Left lung (tissue), 4 donors: ENCODE measurements at regions not wholly inside any gene's neighbourhood (a gene's known extent, or its start where the extent isn't known, plus 50 kb on each side); places are given as distances from the start of the nearest gene placed in this dataset.

ENCODE experiments used
- ATAC-seq: fragments of 200-7000 bp; cut with Tn5 transposase; one replicate; pipeline ENCODE4 v1.9.1; 2020; ENCODE audit warnings: moderate library complexity
- DNase-seq, 4 donors: peaks; one replicate each; pipeline ENCODE4 v3.0.0-alpha.2; 2013 to 2020
- H3K27ac ChIP-seq, 2 donors: fragments of 200-600 bp; sonication (generic) in 1 of 2; one replicate each; pipeline versions ENCODE4 v1.5.0 to v1.8.0; 2020 to 2021
- H3K27me3 ChIP-seq, 2 donors: fragments of 200-600 bp; sonication (generic) in 1 of 2; one replicate each; pipeline versions ENCODE4 v1.5.0 to v1.8.0; 2020 to 2021
- H3K36me3 ChIP-seq, 2 donors: fragments of 200-600 bp; sonication (generic) in 1 of 2; one replicate each; pipeline versions ENCODE4 v1.5.0 to v1.8.0; 2020 to 2021
- H3K4me1 ChIP-seq, 2 donors: fragments of 200-600 bp; one replicate each; pipeline ENCODE4 v1.8.0; 2021
- H3K4me3 ChIP-seq, 2 donors: fragments of 200-600 bp; sonication (generic) in 1 of 2; one replicate each; pipeline versions ENCODE4 v1.5.0 to v1.8.0; 2020 to 2021; ENCODE audit warnings: mild to moderate bottlenecking in 1 of 2
- H3K9me3 ChIP-seq, 2 donors: fragments of 200-600 bp; sonication (generic) in 1 of 2; one replicate each; pipeline versions ENCODE4 v1.5.0 to v1.8.0; 2020 to 2021
- CTCF ChIP-seq, 2 donors: fragments of 200-600 bp; sonication (generic) in 1 of 2; IDR thresholded peaks; one replicate each; pipeline versions ENCODE4 v1.5.0 to v1.8.0; 2021; ENCODE audit warnings: antibody characterized with exemption in 2 of 2
- intact Hi-C, 2 donors: fragments of 100-400 bp; cut with DNase I; formaldehyde crosslinking; loops; one replicate each; pipeline versions ENCODE4 v1.11.2 to v1.14.2; 2022
- donor health status: DM: no; HTN: yes; CAD: no.
- donor health status: DM: no; HTN: no; CAD: no.

GRCh38 chr15:96737408-96737807 lies 406.9 kb downstream of the NR2F2 start:
- intact Hi-C loops, result no loop called here

GRCh38 chr15:96746665-96747064 lies 416.2 kb downstream of the NR2F2 start:
- Histone ChIP-seq H3K9me3 (no peaks in the 10 kb centered on the region), H3K4me3 (no peak overlapping the region), H3K4me1 (no peaks in the 10 kb centered on the region), H3K36me3 (no peaks in the 10 kb centered on the region), H3K27me3 (no peaks in the 10 kb centered on the region), H3K27ac (no peak overlapping the region)
- intact Hi-C loops, result no loop called here
- DNase-seq (no peak), ATAC-seq (no peak)
- no peak for TF ChIP-seq CTCF (IDR thresholded peaks at IDR 0.05)

More at GRCh38 chr15:96737408-96737807, 406.9 kb downstream of the NR2F2 start:
- Histone ChIP-seq H3K27me3 (no peaks in the 10 kb centered on the region), H3K27ac (no peak overlapping the region), H3K4me1 (no peaks in the 10 kb centered on the region), H3K9me3 (no peaks in the 10 kb centered on the region), H3K36me3 (no peaks in the 10 kb centered on the region), H3K4me3 (no peak overlapping the region)
- no peak for ATAC-seq
- no peak for TF ChIP-seq CTCF (IDR thresholded peaks at IDR 0.05)
- peak in 1 of 4 donors; percentile 45 for DNase-seq

- no peak for TF ChIP-seq CTCF (IDR thresholded peaks at IDR 0.05)
- Histone ChIP-seq H3K27ac (no peak overlapping the region), H3K27me3 (no peaks in the 10 kb centered on the region), H3K9me3 (no peaks in the 10 kb centered on the region), H3K4me1 (no peaks in the 10 kb centered on the region), H3K4me3 (no peak overlapping the region), H3K36me3 (no peaks in the 10 kb centered on the region)
- ATAC-seq, result no peak
- no peak for DNase-seq
- intact Hi-C loops, result no loop called here
Observed at GRCh38 chr15:96747291-96747690, 416.8 kb downstream of the NR2F2 start.

- Histone ChIP-seq H3K27ac (no peak overlapping the region), H3K36me3 (no peaks in the 10 kb centered on the region), H3K9me3 (no peaks in the 10 kb centered on the region), H3K4me1 (no peaks in the 10 kb centered on the region), H3K27me3 (no peaks in the 10 kb centered on the region), H3K4me3 (no peak overlapping the region)
- ATAC-seq, result no peak
- no peak for DNase-seq
- TF ChIP-seq CTCF (IDR thresholded peaks at IDR 0.05), result no peak
- intact Hi-C loops, result no loop called here
Observed at GRCh38 chr15:96750361-96750760, 419.9 kb downstream of the NR2F2 start.

GRCh38 chr15:96756146-96756545 lies 425.6 kb downstream of the NR2F2 start:
- no peak overlapping the region for H3K4me3 ChIP-seq
- no peak for TF ChIP-seq CTCF (IDR thresholded peaks at IDR 0.05)
- ATAC-seq, result no peak
- H3K36me3 ChIP-seq, result no peaks in the 10 kb centered on the region
- H3K27me3 ChIP-seq, result no peaks in the 10 kb centered on the region
- H3K9me3 ChIP-seq, result no peaks in the 10 kb centered on the region
- intact Hi-C loops, result loop anchor here in 1 of 2 donors (5.0 kb wide), 1 partner anchor 49 kb away; no protein-coding TSS in a partner anchor
- no peaks in the 10 kb centered on the region for H3K4me1 ChIP-seq
- no peak overlapping the region for H3K27ac ChIP-seq
- DNase-seq, result no peak
